Right atrium auricular region (tissue), 2 donors: ENCODE measurements at regions not wholly inside any gene's neighbourhood (a gene's known extent, or its start where the extent isn't known, plus 50 kb on each side); places are given as distances from the start of the nearest gene placed in this dataset.
"Not testable (repeated sequence)": the region's sequence is repeated elsewhere in the genome, so short reads cannot be mapped to it uniquely, and the experiment has no call there.

ENCODE experiments used
- DNase-seq: peaks from one replicate; pipeline ENCODE4 v3.0.0-alpha.2; 2019; ENCODE audit warnings: low spot score
- H3K27ac ChIP-seq, 2 donors: fragments of 200-600 bp; sonication (generic); 1 replicate in 1 of 2; 2 replicates in 1 of 2; pipeline ENCODE4 v1.5.1; 2016 to 2019
- H3K27me3 ChIP-seq, 2 donors: fragments of 200-600 bp; sonication (generic); one replicate each; pipeline versions ENCODE4 v1.5.1 to v1.6.0; 2017 to 2019
- H3K36me3 ChIP-seq: fragments of 200-600 bp; sonication (generic); one replicate; pipeline ENCODE4 v1.5.1; 2016
- H3K4me1 ChIP-seq, 2 donors: fragments of 200-600 bp; sonication (generic); one replicate each; pipeline versions ENCODE4 v1.5.1 to v1.6.0; 2017 to 2019
- H3K4me3 ChIP-seq, 2 donors: fragments of 200-600 bp; sonication (generic); 1 replicate in 1 of 2; 2 replicates in 1 of 2; pipeline ENCODE4 v1.5.1; 2017 to 2019; ENCODE audit warnings: mild to moderate bottlenecking in 1 of 2, moderate library complexity in 1 of 2
- H3K9me3 ChIP-seq, 2 donors: fragments of 200-600 bp; sonication (generic); one replicate each; pipeline ENCODE4 v1.5.1; 2019
- TF ChIP-seq, protein P1 (sequence below), 2 donors: fragments of 200-600 bp; sonication (generic); IDR thresholded peaks; one replicate each; pipeline ENCODE4 v1.5.1; 2019; ENCODE audit warnings: antibody characterized with exemption in 2 of 2

DNA sequence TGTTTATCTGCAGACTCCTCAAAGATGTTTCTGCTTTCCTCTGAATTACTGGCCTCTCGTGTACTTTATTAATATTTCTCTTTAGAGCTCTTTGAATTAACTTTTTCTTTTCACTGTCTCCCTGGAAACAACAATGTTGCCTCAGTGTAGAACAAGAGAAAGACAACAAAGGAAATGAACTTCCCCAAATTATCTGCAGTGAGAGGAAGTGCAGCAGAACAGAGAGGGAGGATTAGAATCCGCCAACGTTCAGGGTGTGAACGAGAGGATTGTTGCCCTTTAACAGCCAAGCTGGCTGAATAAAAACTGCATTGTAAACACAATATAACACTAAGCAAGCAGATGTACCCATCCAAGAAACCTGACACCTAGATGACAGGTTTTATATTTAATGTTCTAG, 375.9 kb downstream of the GALC start:
- H3K27ac ChIP-seq, result no peak overlapping the region
- H3K27me3 ChIP-seq, result no peaks in the 10 kb centered on the region
- DNase-seq, result no peak
- no peak overlapping the region for H3K4me3 ChIP-seq
- no peaks in the 10 kb centered on the region for H3K36me3 ChIP-seq
- TF ChIP-seq, protein P1, sequence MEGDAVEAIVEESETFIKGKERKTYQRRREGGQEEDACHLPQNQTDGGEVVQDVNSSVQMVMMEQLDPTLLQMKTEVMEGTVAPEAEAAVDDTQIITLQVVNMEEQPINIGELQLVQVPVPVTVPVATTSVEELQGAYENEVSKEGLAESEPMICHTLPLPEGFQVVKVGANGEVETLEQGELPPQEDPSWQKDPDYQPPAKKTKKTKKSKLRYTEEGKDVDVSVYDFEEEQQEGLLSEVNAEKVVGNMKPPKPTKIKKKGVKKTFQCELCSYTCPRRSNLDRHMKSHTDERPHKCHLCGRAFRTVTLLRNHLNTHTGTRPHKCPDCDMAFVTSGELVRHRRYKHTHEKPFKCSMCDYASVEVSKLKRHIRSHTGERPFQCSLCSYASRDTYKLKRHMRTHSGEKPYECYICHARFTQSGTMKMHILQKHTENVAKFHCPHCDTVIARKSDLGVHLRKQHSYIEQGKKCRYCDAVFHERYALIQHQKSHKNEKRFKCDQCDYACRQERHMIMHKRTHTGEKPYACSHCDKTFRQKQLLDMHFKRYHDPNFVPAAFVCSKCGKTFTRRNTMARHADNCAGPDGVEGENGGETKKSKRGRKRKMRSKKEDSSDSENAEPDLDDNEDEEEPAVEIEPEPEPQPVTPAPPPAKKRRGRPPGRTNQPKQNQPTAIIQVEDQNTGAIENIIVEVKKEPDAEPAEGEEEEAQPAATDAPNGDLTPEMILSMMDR (IDR thresholded peaks at IDR 0.05), result no peak
- H3K9me3 ChIP-seq, result peaks cover 0 to 9% of the 10 kb centered on the region in 2 donors
- H3K4me1 ChIP-seq, result no peaks in the 10 kb centered on the region

DNA sequence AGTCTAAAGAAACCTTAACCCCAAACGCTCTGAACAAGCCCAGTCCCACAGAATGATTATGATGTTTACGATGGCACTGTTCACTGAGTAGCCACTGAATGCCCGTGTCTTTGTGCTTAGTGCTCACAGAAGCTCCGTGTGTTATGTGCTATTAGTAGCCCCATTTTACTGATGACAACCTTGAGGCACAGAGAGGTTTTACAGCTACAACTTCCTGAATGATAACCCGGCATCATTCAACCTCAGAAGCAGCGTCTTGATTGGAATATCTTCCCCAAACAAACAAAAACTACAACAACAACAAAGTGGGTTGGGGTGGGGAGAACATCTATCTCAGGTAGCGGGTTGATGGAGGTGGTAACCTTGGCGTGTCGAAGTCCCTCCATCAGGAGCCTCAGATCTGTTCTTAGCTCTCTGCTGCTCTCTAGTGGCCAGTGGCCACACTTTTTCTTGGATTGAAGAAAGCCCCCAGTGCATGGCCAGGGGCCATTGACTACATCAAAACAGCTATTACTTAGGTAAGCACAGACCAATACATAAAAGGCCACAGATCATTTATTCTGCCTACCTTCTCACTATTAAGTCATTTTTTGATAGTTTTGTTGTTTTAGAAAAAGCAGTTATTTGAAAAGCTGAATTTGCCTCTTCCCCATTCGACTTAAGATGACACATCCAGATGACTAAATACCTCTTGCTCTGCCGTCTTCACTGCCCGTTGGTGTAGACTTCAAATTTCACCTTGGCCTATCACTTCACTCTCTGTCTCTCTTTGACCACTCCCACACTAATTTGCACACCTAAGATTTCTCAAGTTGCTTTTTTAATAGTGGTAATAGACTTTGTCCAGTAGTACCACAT, 376.9 kb downstream of the GALC start:
- Histone ChIP-seq H3K36me3 (no peaks in the 10 kb centered on the region), H3K27ac (no peak overlapping the region), H3K4me1 (no peaks in the 10 kb centered on the region), H3K27me3 (no peaks in the 10 kb centered on the region), H3K9me3 (peaks cover 0 to 1% of the 10 kb centered on the region in 2 donors), H3K4me3 (no peak overlapping the region)
- DNase-seq, result no peak
- TF ChIP-seq, protein P1 (IDR thresholded peaks at IDR 0.05), result peak; percentile 73 to 81

DNA sequence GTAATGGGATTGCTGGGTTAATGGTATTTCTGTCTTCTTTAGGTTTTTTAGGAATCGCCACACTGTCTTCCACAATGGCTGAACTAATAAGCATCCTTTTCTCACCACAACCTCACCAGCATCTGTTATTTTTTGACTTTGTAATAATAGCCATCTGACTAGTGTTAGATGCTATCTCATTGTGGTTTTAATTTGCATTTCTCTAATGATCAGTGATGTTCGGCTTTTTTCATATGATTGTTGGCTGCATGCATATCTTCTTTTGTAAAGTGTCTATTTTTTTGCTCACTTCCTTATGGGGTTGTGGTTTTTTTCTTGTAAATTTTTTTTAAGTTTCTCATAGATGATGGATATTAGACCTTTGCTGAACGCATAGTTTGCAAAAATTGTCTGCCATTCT, 377.9 kb downstream of the GALC start:
- DNase-seq, result no peak
- Histone ChIP-seq H3K9me3 (no peaks in the 10 kb centered on the region), H3K4me1 (no peaks in the 10 kb centered on the region), H3K36me3 (no peaks in the 10 kb centered on the region), H3K27me3 (no peaks in the 10 kb centered on the region), H3K27ac (no peak overlapping the region), H3K4me3 (no peak overlapping the region)
- TF ChIP-seq, protein P1 (IDR thresholded peaks at IDR 0.05), result no peak

DNA sequence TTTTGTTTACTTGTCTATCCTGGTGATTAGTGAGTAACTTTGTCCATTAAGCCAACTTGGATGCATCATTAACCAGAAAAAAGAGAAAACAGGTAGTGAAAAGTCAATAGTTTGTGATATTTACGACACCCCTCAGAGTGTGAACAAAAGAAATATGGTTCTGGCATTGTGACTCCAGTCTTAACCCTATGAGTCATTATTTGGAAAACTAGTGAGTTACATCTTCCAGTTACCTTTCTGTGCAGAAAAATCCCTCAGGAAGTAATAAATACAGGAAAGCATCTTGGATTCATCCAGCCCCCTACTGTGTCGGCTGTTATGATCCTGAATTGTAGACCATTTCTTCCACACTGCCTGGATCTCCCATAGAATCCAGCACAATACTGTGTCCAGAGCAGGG, 379.1 kb downstream of the GALC start:
- no peaks in the 10 kb centered on the region for H3K27me3 ChIP-seq
- H3K4me1 ChIP-seq, result no peaks in the 10 kb centered on the region
- TF ChIP-seq, protein P1 (IDR thresholded peaks at IDR 0.05), result no peak
- H3K27ac ChIP-seq, result no peak overlapping the region
- no peaks in the 10 kb centered on the region for H3K36me3 ChIP-seq
- no peak for DNase-seq
- no peaks in the 10 kb centered on the region for H3K9me3 ChIP-seq
- no peak overlapping the region for H3K4me3 ChIP-seq

- H3K4me3 ChIP-seq, H3K27ac ChIP-seq, DNase-seq, H3K36me3 ChIP-seq, H3K9me3 ChIP-seq, H3K27me3 ChIP-seq, H3K4me1 ChIP-seq: not testable (repeated sequence)
These were observed 385.9 kb downstream of the GALC start for GRCh38 chr14:87607056-87607455.

- H3K9me3 ChIP-seq, result peaks cover 0 to 4% of the 10 kb centered on the region in 2 donors
- no peak overlapping the region for H3K27ac ChIP-seq
- no peaks in the 10 kb centered on the region for H3K4me1 ChIP-seq
- no peak for DNase-seq
- no peak overlapping the region for H3K4me3 ChIP-seq
- TF ChIP-seq, protein P1 (IDR thresholded peaks at IDR 0.05), result no peak
- no peaks in the 10 kb centered on the region for H3K36me3 ChIP-seq
- no peaks in the 10 kb centered on the region for H3K27me3 ChIP-seq
These were observed 391.9 kb downstream of the GALC start for GRCh38 chr14:87601036-87601435.
